Gastrocnemius medialis (tissue), 4 donors: ENCODE measurements at regions not wholly inside any gene's neighbourhood (a gene's known extent, or its start where the extent isn't known, plus 50 kb on each side); places are given as distances from the start of the nearest gene placed in this dataset.

Experiments
- CTCF ChIP-seq, 5 experiments: fragments of 450-650 bp in 3 of 5; fragments of 200-600 bp in 2 of 5; sonication (generic) in 2 of 5; IDR thresholded peaks in 4 of 5; conservative IDR thresholded peaks in 1 of 5; 1 replicate in 4 of 5; 2 replicates in 1 of 5; pipeline ENCODE4 v1.5.1; 2016 to 2019; ENCODE audit warnings: antibody characterized with exemption in 5 of 5, mild to moderate bottlenecking in 3 of 5, moderate library complexity in 3 of 5
- POLR2A ChIP-seq, 2 donors: fragments of 450-650 bp; IDR thresholded peaks; one replicate each; pipeline ENCODE4 v1.6.1; 2017; ENCODE audit warnings: antibody characterized with exemption in 2 of 2, mild to moderate bottlenecking in 2 of 2, moderate library complexity in 2 of 2

GRCh38 chr12:87599459-87599858 lies 429.7 kb downstream of the C12orf50 start:
- no peak for TF ChIP-seq POLR2A (IDR thresholded peaks at IDR 0.05)
- no peak for TF ChIP-seq CTCF (IDR thresholded peaks at IDR 0.05 in 4 of 5, conservative IDR thresholded peaks at IDR 0.05 in 1 of 5)
